ENCODE measurements at regions not wholly inside any gene's neighbourhood (a gene's known extent, or its start where the extent isn't known, plus 50 kb on each side); places are given as distances from the start of the nearest gene placed in this dataset.

DNA sequence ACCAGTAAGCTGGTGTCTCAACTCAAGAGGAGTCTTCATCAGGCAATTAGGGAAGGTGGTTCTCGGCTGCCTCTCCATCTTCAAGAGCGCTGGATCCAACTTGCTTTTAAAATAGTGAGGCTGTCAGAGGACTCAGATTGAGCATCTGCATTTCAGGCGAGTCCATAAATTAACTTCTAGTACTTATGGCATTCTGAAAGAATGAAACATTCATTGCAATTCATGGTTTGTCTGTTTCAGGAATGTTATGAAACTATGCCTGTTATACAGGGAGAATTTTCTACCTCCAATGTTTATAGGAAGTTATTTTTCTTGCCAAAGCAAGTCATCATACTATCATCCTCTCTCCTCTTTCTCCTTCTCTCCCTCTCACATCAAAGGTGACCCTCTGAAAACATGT, 883.2 kb downstream of the SLC4A3 start:
- Histone ChIP-seq H3K4me3 (no peak overlapping the region), H3K27ac (no peak overlapping the region)

DNA sequence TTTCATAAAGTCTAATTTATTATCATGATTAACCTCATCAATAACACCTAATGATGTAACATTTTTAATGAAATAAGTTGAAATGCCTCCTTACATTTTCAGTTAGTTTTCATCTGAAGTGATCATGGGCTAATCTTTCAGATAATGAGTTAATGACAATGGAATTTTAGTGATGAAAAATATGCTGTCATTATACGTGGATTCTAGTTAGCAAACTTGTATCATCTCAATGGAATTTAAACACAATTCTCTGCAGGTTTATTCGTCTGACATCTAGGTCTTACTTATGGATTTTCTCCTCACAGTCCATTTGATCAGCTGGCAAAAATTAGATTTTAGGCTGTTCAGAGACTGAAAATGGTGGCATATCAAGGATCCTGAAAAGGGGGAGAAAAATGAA, 885.0 kb downstream of the SLC4A3 start:
- no peak overlapping the region for H3K27ac ChIP-seq
- no peak overlapping the region for H3K4me3 ChIP-seq

DNA sequence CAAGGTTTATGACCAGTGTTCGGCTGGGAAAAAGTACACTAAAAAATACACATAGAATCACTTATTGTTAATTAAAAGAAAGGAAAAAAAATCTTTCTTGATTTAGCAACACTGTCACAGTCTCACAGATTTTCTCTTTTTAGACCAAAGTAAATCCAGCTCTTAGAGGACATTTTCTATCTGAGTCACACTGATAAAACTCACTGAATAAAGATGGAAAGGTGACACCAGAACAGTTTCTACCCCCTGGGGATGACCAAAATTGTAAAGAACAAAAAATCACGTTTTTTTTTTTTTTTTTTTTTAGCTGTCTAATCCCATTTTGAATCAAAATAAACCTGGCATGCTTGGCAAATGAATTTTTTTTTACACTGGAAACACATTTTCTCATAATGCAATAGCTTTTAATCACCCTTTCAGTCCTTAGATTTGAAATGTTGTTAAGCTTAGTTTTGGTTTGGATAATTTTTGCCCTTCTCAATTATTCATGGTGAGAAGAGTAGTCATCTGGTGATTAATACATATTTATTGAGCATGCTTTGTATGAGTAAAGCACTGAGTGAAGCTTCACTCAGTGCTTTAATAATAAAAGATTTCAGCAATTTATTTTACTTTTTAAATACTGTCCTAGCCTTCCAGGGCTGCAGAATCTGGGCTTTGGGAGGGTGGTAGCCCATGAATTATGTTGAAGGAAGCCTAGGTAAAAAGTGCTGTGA, 886.3 kb downstream of the SLC4A3 start:
- no peak overlapping the region for H3K27ac ChIP-seq
- H3K4me3 ChIP-seq, result no peak overlapping the region

DNA sequence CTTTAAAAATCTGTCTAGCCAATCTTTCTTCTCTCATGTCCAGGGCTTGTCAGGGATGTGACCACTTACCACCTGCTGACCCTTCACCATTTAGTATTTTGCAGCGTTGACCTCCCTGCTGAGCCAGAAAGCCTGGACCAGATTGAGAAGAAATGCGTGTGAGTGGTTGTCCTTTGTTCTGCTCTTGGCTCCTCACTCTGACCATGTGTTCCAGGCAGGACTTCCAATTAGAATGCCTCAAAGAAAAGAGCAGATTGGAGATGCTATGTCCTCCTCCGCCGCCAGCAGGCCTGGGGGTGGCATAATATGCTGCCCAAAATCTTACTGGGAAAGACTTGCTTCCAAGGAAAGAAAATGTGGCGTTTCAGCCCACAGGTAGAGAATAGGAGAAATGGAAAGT, 894.1 kb downstream of the SLC4A3 start:
- Histone ChIP-seq H3K4me3 (no peak overlapping the region), H3K27ac (no peak overlapping the region)

DNA sequence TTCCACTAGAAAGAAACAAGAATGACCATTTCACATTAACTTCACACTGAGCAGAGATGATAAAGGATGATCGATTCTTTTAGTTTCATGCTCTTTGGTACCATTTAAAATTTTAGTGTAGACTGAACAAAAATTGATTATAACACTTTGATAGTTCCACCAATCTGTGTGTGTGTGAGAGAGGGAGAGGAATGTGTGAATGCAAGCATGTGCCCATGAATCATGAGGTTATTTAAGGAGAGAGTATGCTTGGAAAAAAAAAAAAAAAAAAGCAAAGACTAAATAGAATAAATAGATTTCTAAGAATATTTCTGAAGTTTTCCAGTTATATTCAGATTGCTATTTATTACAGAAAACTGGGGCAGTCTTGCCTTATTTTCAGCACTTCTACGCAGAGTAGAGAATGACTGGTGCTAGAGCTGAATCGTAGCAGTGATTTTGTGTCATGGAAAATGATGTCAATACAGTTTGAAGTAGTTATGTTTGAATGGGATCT, 900.8 kb downstream of the SLC4A3 start:
- no peak overlapping the region for H3K27ac ChIP-seq
- H3K4me3 ChIP-seq, result no peak overlapping the region

DNA sequence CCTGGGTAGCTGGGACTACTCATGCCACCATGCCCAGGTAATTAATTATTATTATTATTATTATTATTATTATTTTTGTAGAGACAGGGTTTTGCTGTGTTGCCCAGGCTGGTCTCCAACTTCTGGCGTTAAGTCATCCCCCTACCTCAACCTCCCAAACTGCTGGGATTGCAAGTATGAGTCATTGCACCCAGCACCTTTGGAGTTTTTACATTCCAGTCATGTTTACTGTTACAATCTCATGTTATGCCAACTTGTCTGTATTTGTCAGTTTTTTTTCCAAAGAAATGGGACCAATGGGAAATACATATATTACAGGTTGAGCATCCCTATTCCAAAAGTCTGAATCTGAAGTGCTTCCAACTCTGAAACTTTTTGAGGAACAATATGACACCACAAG, 903.8 kb downstream of the SLC4A3 start:
- Histone ChIP-seq H3K4me3 (no peak overlapping the region), H3K27ac (no peak overlapping the region)

DNA sequence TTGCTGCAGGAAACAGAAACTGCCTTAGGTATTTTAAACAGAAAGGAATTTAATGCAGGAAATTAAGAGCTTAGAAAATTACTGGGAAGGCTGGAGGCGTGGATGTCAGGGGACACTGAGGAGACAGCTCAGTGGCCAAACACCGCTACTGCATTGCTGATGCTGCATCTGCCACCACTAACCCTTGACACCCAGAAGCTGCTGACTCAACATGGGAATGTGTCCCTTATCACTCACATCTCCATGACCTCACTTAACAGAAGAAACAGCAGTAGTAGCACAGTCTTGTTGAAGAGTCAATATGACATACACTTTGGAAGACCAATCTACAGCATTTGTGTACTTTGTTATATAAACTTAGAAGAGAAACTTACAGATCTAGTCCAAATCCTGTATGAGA, 906.1 kb downstream of the SLC4A3 start:
- Histone ChIP-seq H3K4me3 (no peak overlapping the region), H3K27ac (no peak overlapping the region)

DNA sequence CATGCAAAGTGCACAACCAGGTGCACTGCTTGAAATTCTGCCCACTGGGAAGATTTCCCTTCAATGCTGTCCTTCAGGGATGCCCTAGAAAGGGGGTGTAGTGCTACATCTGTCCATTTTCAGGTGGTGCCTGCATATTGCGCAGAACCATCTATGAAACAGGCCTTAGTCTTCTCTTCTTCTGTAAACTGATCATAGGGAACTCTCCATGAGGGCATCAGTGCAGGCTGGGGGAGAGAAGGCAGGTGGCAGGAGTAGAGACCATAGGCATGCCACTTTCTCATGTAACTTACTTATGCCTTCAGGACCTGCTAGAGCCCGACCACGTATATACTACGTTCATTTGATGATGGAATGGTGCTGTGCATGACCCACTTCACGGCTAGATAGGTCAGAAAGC, 912.1 kb downstream of the SLC4A3 start:
- Histone ChIP-seq H3K27ac (no peak overlapping the region), H3K4me3 (no peak overlapping the region)

DNA sequence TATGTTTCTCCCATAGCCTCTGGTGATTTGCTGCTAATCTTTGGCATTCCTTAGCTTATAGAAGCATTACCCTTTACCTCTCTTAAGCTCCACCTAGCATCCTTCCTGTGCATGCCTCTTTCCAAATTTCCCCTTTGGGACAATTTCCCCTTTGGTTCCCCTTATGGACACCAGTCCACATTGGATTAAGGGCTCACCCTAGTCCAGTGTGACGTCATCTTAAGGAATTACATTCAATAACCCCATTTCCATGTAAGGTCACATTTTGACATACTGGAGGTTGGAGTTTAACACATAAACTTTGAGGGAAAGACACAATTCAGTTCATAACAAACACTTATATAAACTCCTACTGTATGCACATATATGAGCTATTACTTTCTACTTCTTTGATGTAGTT, 916.6 kb downstream of the SLC4A3 start:
- no peak overlapping the region for H3K4me3 ChIP-seq
- H3K27ac ChIP-seq, result no peak overlapping the region

DNA sequence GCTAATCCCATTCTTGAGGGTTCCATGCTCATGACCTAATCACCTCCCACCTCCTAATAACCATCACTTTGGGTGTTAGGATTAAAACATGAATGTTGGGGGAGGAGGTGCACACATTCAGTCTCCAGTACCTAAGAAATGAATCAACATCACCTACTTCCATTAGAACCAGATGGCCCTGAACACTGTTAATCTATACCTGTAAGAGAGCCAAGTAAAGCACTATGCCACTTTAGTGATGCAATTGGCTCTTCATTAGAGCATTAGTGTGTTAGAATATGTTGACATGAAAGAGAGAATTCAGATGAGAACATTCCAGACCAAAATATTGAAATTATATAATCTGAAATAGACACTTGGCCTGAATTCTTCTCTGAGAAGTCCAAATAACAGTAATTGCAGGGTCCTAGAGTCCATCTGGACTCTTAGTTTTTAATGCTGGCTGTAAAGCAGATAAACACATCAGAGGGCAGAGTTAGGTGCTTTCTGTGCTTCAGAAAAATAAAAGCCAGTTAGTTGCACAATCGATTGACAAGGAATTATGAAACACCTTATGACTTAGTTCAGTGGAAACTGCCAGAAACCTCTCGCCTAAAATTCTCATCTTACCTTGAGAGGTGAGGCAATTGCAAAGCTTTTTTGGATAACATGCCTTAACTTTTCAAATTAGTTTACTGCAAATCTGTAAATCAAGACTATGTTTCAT, 923.7 kb downstream of the SLC4A3 start:
- Histone ChIP-seq H3K27ac (no peak overlapping the region), H3K4me3 (no peak overlapping the region)

DNA sequence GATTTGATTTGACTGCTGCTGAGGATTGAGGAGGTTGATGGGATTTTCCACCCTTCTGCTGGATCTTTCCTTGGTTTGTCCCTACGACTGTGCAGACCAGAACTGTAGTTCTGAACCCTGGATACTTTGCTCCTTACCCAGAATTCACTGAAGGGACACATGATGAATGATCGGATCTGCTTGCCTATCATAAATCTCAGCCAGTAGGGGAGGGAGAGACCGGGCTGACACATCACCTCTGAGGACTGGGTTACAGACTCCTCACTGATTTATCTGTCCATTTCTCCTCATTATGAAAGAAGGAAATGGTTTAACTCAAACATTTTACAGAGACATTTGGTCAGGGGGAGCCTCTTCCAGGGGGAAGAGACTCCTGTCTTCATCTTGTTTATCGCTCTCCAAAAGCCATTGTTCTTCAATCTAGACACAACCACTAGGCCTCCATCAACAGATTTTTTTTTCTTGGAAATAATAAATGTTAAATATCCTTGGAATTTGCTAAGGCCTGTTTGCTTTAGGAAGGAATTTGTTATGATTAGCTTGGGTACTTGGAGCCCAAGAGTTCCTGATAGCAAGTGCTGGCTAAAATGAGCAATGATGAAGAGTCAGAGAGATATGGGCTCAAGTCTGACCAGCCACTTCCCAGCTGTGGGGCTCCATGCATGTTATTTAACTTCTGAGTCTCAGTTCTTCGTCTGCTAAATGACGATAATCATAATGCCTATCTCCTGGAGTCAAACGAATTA, 925.5 kb downstream of the SLC4A3 start:
- H3K27ac ChIP-seq, result no peak overlapping the region
- no peak overlapping the region for H3K4me3 ChIP-seq

DNA sequence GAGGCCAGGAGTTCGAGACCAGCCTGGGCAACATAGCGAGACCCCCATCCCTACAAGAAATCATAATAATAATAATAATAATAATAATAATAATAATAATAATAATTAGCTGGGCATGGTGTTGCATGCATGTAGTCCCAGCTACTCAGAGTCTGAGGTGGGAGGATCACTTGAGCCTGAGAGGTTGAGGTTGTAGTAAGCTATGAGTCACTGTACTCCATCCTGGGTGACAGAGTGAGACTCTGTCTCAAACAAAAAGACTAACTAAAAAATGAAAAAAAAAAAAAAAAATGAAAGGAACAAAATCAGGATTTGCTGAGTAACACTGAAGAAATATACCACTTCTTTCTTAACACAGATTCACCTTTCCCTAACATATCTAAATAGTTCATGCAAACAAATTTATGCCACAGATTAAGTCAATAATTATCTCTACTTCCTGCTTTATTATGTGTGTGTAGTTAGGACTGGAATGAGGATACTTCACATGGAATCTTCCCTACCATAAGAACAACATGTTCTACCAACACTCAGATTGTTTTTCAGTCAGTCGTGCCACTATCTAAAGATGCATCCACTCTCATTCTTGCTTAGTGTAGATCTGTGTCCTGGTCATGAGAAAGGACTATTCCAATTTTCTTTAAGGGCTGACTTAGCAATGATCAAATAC, 928.7 kb downstream of the SLC4A3 start:
- Histone ChIP-seq H3K4me3 (no peak overlapping the region), H3K27ac (peak overlapping the region in 1 of 21 experiments; percentile 1)

DNA sequence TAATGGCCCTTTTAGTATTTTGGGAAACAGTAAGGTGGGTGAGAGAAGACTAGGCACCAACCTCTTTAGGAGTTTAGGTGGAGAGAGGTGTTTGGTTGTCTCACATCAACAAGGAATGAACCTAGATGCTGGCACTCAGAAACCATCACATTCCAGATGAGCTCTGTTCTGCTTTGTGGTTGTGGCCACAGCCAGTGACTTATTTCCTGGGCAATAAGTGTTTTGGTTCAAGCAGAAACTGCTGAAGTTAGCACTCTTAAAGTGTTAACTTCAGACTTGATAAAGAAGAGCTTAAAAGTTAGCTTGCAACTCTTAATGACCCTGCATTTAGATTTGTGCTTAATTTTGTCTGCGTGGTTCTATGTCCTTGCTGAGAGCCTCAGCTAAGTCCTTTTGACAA, 929.2 kb downstream of the SLC4A3 start:
- Histone ChIP-seq H3K27ac (peak overlapping the region in 1 of 21 experiments; percentile 1), H3K4me3 (no peak overlapping the region)

DNA sequence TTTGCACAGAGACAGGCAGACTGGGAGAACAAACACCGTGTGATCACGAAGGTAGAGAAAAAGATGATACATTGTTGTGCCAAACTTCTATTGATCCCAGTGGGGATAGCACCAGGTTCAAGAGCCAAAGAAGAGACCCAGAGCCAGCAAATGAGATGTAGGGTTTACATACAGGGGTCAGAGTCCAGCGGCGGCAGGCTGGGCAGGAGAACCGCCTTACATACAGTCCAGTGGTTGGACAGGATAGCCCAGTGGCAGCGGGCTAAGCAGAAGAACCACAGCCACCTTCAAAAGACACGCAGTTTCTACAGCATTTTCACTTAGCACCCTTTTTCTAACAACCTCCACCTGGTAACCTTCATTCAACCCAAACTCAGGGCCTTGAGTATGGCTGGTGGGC, 932.8 kb downstream of the SLC4A3 start:
- Histone ChIP-seq H3K4me3 (no peak overlapping the region), H3K27ac (no peak overlapping the region)

DNA sequence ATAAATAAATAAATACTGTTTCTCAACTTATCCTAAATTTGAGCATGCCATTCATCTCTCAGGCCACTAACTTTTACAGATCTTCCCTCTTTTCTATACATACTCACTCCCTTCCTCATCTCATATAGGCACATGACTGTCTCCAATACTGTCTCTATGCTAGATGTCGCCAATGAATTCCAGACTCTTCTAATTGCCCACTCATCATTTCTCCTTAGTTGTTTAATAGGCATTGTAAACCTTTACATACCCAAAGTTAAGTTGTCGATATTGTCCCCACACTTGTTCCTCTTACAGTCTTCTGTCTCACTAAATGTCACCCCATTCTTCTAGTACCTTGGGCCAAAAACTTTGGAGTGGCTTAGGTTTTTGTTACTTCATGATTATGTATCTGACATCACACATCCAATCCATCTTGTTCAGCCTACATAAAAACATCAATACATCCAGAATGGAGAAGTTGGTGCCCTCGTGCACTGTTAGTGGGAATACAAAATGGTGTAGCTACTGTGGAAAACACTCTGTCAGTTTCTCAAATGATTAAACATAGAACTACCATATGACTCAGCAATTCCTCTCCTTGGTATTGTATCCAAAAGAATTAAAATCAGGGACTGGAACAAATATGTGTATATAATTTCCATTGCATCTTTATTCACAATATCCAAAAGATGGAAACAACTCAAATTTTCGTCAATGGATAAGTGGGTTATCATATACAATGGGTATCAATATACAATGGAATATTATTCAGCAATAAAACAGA, 935.1 kb downstream of the SLC4A3 start:
- H3K4me3 ChIP-seq, result no peak overlapping the region

DNA sequence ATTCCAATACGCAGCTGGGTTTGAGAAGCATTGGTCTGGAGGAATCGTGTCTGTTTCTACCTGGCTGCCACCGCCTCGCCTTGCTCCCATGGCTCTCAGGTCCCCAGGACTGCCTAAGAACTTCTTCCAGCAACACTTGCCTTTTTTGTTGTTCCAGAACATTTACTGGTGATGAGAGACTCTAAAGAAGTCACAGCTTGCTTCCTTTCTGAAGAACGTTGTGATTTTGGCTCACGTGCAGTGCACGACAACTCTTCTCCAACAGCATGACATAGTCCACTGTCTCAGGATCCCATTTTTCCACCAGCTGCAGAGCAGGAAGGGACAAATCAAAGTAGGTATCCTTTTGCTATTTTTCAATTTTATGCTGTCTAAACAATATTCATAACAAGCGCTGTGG, 940.9 kb downstream of the SLC4A3 start:
- no peak overlapping the region for H3K4me3 ChIP-seq
- no peak overlapping the region for H3K27ac ChIP-seq

More for the DNA sequence above, 935.1 kb downstream of the SLC4A3 start:
- H3K27ac ChIP-seq, result no peak overlapping the region

DNA sequence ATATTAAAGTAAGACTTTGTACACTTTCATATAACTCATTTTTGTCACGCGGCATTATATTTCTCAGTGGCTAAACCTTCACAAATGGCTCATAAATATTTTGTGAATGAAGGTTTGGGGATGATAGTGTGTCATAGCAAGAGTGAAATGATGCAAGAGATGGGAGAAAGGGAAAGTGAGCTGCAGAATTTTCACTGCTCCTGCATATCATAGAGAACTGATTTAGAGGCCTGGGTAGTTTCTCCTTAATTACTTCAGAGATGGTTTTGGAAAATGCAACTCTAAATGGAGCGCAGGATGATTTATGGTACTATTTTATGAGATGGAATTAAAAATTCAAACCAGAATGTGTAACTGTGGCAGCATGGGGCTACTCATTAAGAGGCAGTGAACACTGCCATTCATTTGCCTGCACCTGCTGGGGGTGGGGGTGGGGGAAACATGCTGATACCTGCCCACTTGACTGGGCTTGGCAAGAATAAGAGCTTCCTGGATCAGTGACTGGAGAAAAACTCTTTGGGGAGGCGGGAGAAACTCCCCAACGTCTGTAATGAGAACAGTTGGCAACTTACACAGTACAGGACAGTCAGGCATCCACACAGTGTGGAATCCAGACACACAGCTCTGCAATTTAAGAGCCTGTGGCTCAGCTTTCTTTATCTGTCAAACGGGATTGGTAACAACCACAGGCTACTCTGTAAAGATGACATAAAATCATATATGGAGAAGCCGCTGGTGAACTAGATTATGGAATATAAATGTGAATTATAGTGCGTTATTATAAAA, 941.9 kb downstream of the SLC4A3 start:
- Histone ChIP-seq H3K27ac (no peak overlapping the region), H3K4me3 (no peak overlapping the region)

DNA sequence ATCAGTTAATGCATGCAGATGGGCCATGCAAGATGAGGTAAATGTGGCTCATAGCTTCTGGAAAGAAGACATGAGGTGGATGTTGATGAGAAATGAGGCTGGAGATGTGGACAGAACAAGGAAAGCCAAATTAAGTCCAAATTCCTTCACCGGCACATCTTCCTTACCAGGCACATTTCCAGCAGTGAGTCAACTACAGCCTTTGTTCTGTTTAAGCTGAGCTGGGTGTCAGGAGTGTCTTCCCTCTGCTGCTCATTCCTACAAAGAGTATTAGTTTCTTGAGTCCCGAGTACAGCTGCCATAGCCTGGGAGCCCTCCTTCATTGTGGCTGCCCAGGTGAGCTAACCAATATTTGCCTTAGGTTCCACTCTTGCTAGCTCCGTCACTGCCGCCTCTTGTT, 945.0 kb downstream of the SLC4A3 start:
- Histone ChIP-seq H3K4me3 (no peak overlapping the region), H3K27ac (no peak overlapping the region)

DNA sequence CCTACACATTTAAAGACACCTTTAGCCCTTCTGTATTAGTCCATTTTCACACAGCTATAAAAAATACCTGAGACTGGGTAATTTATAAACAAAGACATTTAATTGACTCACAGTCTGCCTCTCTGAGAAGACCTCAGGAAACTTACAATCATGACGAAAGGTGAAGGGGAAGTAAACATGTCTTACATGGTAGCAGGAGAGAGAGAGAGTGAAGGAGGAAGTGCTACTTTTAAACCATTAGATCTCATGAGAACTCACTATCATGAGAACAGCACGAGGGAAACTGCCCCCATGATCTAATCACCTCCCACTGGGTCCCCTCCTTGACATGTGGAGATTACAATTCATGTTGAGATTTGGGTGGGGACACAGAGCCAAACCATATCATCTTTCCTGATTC, 946.6 kb downstream of the SLC4A3 start:
- Histone ChIP-seq H3K4me3 (no peak overlapping the region), H3K27ac (no peak overlapping the region)
